Cardiac muscle cell (in vitro differentiated cells and primary cell): ENCODE measurements at regions not wholly inside any gene's neighbourhood (a gene's known extent, or its start where the extent isn't known, plus 50 kb on each side); places are given as distances from the start of the nearest gene placed in this dataset.

Experiments used
- DNase-seq, 2 donors: peaks; one replicate each; pipeline versions ENCODE4 v3.0.0 to v3.0.0-alpha.2; 2010 to 2017; ENCODE audit warnings: low read depth in 1 of 2, low spot score in 1 of 2
- H3K27ac ChIP-seq: fragments of 200-600 bp; sonication (generic); 2 replicates; pipeline ENCODE4 v1.5.1; 2016
- H3K27me3 ChIP-seq: fragments of 200-600 bp; sonication (generic); 2 replicates; pipeline ENCODE4 v1.6.0; 2016; ENCODE audit warnings: control low read depth
- H3K36me3 ChIP-seq: fragments of 200-600 bp; sonication (generic); 2 replicates; pipeline ENCODE4 v1.5.1; 2016; ENCODE audit warnings: control low read depth
- H3K4me1 ChIP-seq: fragments of 200-600 bp; sonication (generic); 2 replicates; pipeline ENCODE4 v1.8.1; 2017; ENCODE audit warnings: low read depth, mild to moderate bottlenecking, mixed run types
- H3K4me3 ChIP-seq: fragments of 200-600 bp; sonication (generic); 2 replicates; pipeline ENCODE4 v1.5.1; 2016; ENCODE audit warnings: mild to moderate bottlenecking
- H3K9me3 ChIP-seq: fragments of 200-600 bp; sonication (generic); 2 replicates; pipeline ENCODE4 v1.5.1; 2017; ENCODE audit warnings: low read depth, mild to moderate bottlenecking, control low read depth
- CTCF ChIP-seq: IDR thresholded peaks from 2 replicates; pipeline ENCODE4 v1.5.1; 2012; ENCODE audit warnings: low read depth, mild to moderate bottlenecking, low read length

- Histone ChIP-seq H3K27ac (no peak overlapping the region), H3K9me3 (no peaks in the 10 kb centered on the region), H3K27me3 (no peaks in the 10 kb centered on the region), H3K36me3 (no peaks in the 10 kb centered on the region), H3K4me3 (no peak overlapping the region), H3K4me1 (no peaks in the 10 kb centered on the region)
- TF ChIP-seq CTCF: no peak
- no peak for DNase-seq
Measured at GRCh38 chr11:116512841-116513240, 259.9 kb downstream of the BUD13 start.

- no peak overlapping the region for H3K4me3 ChIP-seq
- no peaks in the 10 kb centered on the region for H3K4me1 ChIP-seq
- DNase-seq: no peak
- H3K27ac ChIP-seq: no peak overlapping the region
- no peak for TF ChIP-seq CTCF
- no peaks in the 10 kb centered on the region for H3K27me3 ChIP-seq
- H3K9me3 ChIP-seq: no peaks in the 10 kb centered on the region
- H3K36me3 ChIP-seq: no peaks in the 10 kb centered on the region
Measured at GRCh38 chr11:116511684-116512083, 261.1 kb downstream of the BUD13 start.

DNA sequence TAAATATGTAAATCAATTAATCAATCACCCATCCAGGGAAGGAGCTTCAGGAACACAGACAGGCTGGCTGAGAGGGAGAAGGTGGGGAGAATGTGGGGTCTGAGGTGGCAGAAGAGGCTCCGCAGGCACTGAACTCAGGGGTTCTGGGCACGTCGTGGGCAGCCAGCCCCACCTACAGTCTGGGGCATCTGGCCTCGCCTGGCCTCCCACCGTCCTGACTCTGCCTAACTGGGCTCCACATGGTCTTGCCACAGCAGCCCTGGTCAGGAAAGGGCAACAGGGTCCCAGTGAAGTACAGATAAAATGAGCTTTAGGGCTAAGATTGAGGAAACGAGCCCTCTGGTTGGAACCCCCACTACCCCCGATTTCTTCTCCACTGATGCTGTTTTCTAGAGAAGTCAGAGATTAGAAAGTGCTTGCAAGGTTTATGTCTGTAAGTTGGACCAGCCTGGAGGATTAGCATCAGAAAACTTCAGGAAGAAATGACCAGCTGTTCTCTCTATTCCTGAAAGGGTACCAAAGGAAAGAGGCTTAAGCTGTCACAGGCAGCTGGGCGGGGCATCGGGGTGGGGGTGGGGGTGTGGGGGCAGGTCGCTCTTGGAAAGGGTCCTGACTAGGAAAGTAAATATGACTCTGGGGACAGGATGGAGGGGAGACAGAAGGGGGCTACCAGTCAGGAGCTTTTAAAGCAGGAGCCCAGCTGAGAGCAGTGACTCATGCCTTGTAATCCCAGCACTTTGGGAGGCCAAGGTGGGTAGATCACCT lies 261.7 kb downstream of the BUD13 start:
- no peak for DNase-seq
- Histone ChIP-seq H3K27ac (no peak overlapping the region), H3K9me3 (no peaks in the 10 kb centered on the region), H3K27me3 (no peaks in the 10 kb centered on the region), H3K4me1 (no peaks in the 10 kb centered on the region), H3K36me3 (no peaks in the 10 kb centered on the region), H3K4me3 (no peak overlapping the region)
- TF ChIP-seq CTCF: no peak

- Histone ChIP-seq H3K27ac (no peak overlapping the region), H3K36me3 (no peaks in the 10 kb centered on the region), H3K27me3 (no peaks in the 10 kb centered on the region), H3K4me1 (peaks cover 3% of the 10 kb centered on the region), H3K9me3 (no peaks in the 10 kb centered on the region), H3K4me3 (no peak overlapping the region)
- TF ChIP-seq CTCF: no peak
- no peak for DNase-seq
Measured at GRCh38 chr11:116510166-116510565, 262.6 kb downstream of the BUD13 start.

DNA sequence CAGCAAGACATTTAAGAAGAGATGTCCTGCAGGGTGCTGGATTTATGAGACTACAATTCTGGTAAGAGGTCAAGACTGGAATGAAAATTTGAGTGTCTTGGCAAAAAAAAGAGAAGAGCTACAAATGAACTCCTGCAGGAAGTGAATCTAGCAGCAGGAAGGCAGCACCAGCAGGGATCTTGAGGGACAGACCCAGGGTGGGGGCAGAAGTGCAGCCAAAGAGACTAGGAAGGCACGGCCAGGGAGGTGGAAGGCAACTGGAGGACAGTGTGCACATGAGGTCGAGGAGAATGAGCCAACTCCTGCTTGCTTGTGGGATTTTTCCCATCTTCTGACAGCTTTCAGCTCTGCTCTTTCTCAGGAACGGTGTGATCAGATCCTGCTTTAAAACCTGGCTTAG lies 263.2 kb downstream of the BUD13 start:
- H3K4me1 ChIP-seq: peaks cover 6% of the 10 kb centered on the region
- no peaks in the 10 kb centered on the region for H3K9me3 ChIP-seq
- H3K27me3 ChIP-seq: no peaks in the 10 kb centered on the region
- H3K27ac ChIP-seq: no peak overlapping the region
- no peak for DNase-seq
- no peak overlapping the region for H3K4me3 ChIP-seq
- no peak for TF ChIP-seq CTCF
- no peaks in the 10 kb centered on the region for H3K36me3 ChIP-seq
